ENCODE measurements at regions not wholly inside any gene's neighbourhood (a gene's known extent, or its start where the extent isn't known, plus 50 kb on each side); places are given as distances from the start of the nearest gene placed in this dataset.

- Histone ChIP-seq H3K27ac (ENCODE audit: low read depth, low read length) (no peak overlapping the region), H3K9me3 (ENCODE audit: insufficient read depth in 2 of 2, low read depth in 1 of 2, low read length in 1 of 2) (no peaks in the 10 kb centered on the region), H4K20me1 (replicated peaks in 1 of 2; ENCODE audit: control insufficient read depth in 1 of 2, insufficient read depth in 2 of 2, low read length in 2 of 2) (peaks cover 0 to 2% of the 10 kb centered on the region in 2 experiments), H3K23ac (ENCODE audit: insufficient read length) (no peak overlapping the region), H3K4me2 (ENCODE audit: insufficient read depth in 1 of 2, low read depth in 2 of 2, low read length in 2 of 2) (no peak overlapping the region), H2BK120ac (replicated peaks; ENCODE audit: low read depth, low read length) (no peak overlapping the region), H2AFZ (ENCODE audit: low read length) (no peak overlapping the region), H3K79me1 (ENCODE audit: low read depth, low read length) (no peaks in the 10 kb centered on the region), H2AK5ac (ENCODE audit: low read depth, low read length) (no peak overlapping the region), H3K4me3 (ENCODE audit: extremely low read depth in 1 of 4, insufficient read depth in 2 of 4, low read depth in 3 of 4, low read length in 4 of 4) (no peak overlapping the region), H2BK15ac (ENCODE audit: low read length) (no peak overlapping the region), H3K56ac (replicated peaks; ENCODE audit: insufficient read length, low read depth, low read length) (no peak overlapping the region), H3K4ac (replicated peaks; ENCODE audit: insufficient read length, low read depth, low read length) (no peak overlapping the region), H3K27me3 (replicated peaks in 1 of 4; ENCODE audit: control insufficient read depth in 3 of 4, extremely low read depth in 1 of 4, insufficient read depth in 3 of 4, low read length in 3 of 4) (no peaks in the 10 kb centered on the region), H3K14ac (ENCODE audit: insufficient read length) (no peak overlapping the region), H3K18ac (ENCODE audit: extremely low read depth, low read length) (no peak overlapping the region), H2BK12ac (ENCODE audit: low read depth, low read length) (no peak overlapping the region), H4K91ac (replicated peaks; ENCODE audit: insufficient read length, low read length) (no peak overlapping the region), H3K9ac (replicated peaks in 1 of 4; ENCODE audit: extremely low read depth in 1 of 4, low read depth in 3 of 4, low read length in 3 of 4) (no peak overlapping the region), H2BK20ac (ENCODE audit: low read length) (no peak overlapping the region), H3K79me2 (ENCODE audit: control insufficient read depth in 1 of 2, insufficient read depth in 2 of 2, low read length in 2 of 2) (no peaks in the 10 kb centered on the region), H4K5ac (ENCODE audit: insufficient read length, low read depth, low read length) (no peak overlapping the region), H3K4me1 (replicated peaks in 1 of 4; ENCODE audit: control insufficient read depth in 3 of 4, insufficient read depth in 4 of 4, low read length in 3 of 4) (no peaks in the 10 kb centered on the region), H3K23me2 (ENCODE audit: low read depth, low read length) (no peaks in the 10 kb centered on the region), H3K36me3 (ENCODE audit: control insufficient read depth in 2 of 4, insufficient read depth in 4 of 4, low read length in 3 of 4) (no peaks in the 10 kb centered on the region), H4K8ac (ENCODE audit: extremely low read depth, insufficient read depth, low read length) (no peak overlapping the region), H2BK5ac (ENCODE audit: low read depth, low read length) (no peak overlapping the region)
- 79% methylated on average over 2 of the region's 2 CpGs; no CpG with 5 or more reads in 1 of the 2 experiments for WGBS, 2 experiments (ENCODE audit: extremely low coverage in 1 of 2, insufficient coverage in 1 of 2, insufficient read length in 1 of 2, insufficient replicate concordance in 2 of 2, low coverage in 1 of 2, low lambda C conversion rate in 2 of 2, missing lambda C conversion rate in 1 of 2)
- ChIA-PET POLR2A (ENCODE audit: partially characterized antibody) (no interaction called here), CTCF (ENCODE audit: partially characterized antibody) (no interaction called here)
- DNase-seq (ENCODE audit: low read depth in 1 of 2, low spot score in 2 of 2) = no peak
- FAIRE-seq = no peak
- TF ChIP-seq USF2 (IDR thresholded peaks at IDR 0.05; ENCODE audit: low read length) = no peak
- TF ChIP-seq CBX5 (IDR thresholded peaks at IDR 0.05; ENCODE audit: low read depth, low read length) = no peak
- no peak for TF ChIP-seq RXRA (IDR thresholded peaks at IDR 0.05; ENCODE audit: insufficient read depth, low read depth, low read length)
- no peak for TF ChIP-seq CEBPB (IDR thresholded peaks at IDR 0.05; ENCODE audit: low read depth, low read length)
- TF ChIP-seq BACH1 (IDR thresholded peaks at IDR 0.05; ENCODE audit: low read length) = no peak
- no peak for TF ChIP-seq NRF1 (IDR thresholded peaks at IDR 0.05; ENCODE audit: low read depth, low read length)
- TF ChIP-seq TAF7 (optimal IDR thresholded peaks at IDR 0.05; ENCODE audit: borderline replicate concordance, low read depth, low read length) = no peak
- TF ChIP-seq CREB1 (IDR thresholded peaks at IDR 0.05) = no peak
- TF ChIP-seq HDAC2 (IDR thresholded peaks at IDR 0.05; ENCODE audit: borderline replicate concordance in 1 of 2, low read depth in 2 of 2, low read length in 2 of 2) = no peak
- TF ChIP-seq ATF3 (IDR thresholded peaks at IDR 0.05; ENCODE audit: insufficient read depth, low read depth, low read length) = no peak
- no peak for TF ChIP-seq HDAC6 (IDR thresholded peaks at IDR 0.05; ENCODE audit: low read depth, low read length)
- no peak for TF ChIP-seq TAF1 (IDR thresholded peaks at IDR 0.05; ENCODE audit: low read depth, low read length)
These were observed 54.6 kb upstream of the CSF3R start for GRCh38 chr1:36537190-36537768.

Measured in H1 (cell line).